ENCODE measurements at regions not wholly inside any gene's neighbourhood (a gene's known extent, or its start where the extent isn't known, plus 50 kb on each side); places are given as distances from the start of the nearest gene placed in this dataset.

- no peak for FAIRE-seq
- Histone ChIP-seq H3K9me3 (ENCODE audit: low read length) (peaks cover 41% of the 10 kb centered on the region), H3K27ac (ENCODE audit: extremely low read length, insufficient read depth, low read length) (no peak overlapping the region), H3K4me2 (ENCODE audit: low read depth, low read length) (no peak overlapping the region), H3K79me2 (ENCODE audit: insufficient read depth, low read length) (no peaks in the 10 kb centered on the region), H3K4me1 (ENCODE audit: insufficient read depth, low read length) (no peaks in the 10 kb centered on the region), H3K4me3 (replicated peaks in 1 of 3; ENCODE audit: insufficient read depth in 1 of 3, low read depth in 2 of 3, low read length in 3 of 3) (no peak overlapping the region), H3K27me3 (ENCODE audit: control insufficient read depth in 1 of 2, insufficient read depth in 2 of 2, low read length in 2 of 2) (no peaks in the 10 kb centered on the region), H3K9ac (ENCODE audit: insufficient read depth, low read depth, low read length) (no peak overlapping the region), H4K20me1 (ENCODE audit: insufficient read depth, low read length) (no peaks in the 10 kb centered on the region), H2AFZ (ENCODE audit: low read length) (no peak overlapping the region), H3K36me3 (replicated peaks in 1 of 2; ENCODE audit: control insufficient read depth in 1 of 2, insufficient read depth in 2 of 2, low read length in 2 of 2) (no peaks in the 10 kb centered on the region)
- ChIA-PET CTCF (ENCODE audit: low intra/inter-chr PET ratio, low total read pairs) (no interaction called here), POLR2A (no interaction called here)
- 0% methylated on average over 4 of the region's 4 CpGs for WGBS (ENCODE audit: low lambda C conversion rate)
- intact Hi-C loops (cut with micrococcal nuclease; ENCODE audit: unreplicated experiment): no loop called here
- no TSS peak for BruUV-seq (replicated peaks)
- ATAC-seq: no peak
- DNase-seq (ENCODE audit: low spot score): no peak
- no peak for TF ChIP-seq ZBTB42 (CRISPR knock-in tag; IDR thresholded peaks at IDR 0.05)
- TF ChIP-seq ZNF562 (CRISPR knock-in tag; IDR thresholded peaks at IDR 0.05; ENCODE audit: borderline replicate concordance): peak; percentile 58; the same call in 1 of the 2 replicates
- in situ Hi-C loops (cut with HindIII; ENCODE audit: extremely low pct_ligation_motif_present, low pct_unique_long_range_greater_than_20kb): no loop called here
Observed at GRCh38 chr3:87615506-87615905, 339.1 kb upstream of the POU1F1 start.

- no peak for FAIRE-seq
- intact Hi-C loops (cut with micrococcal nuclease; ENCODE audit: unreplicated experiment) (no loop called here), in situ Hi-C loops (cut with HindIII; ENCODE audit: extremely low pct_ligation_motif_present, low pct_unique_long_range_greater_than_20kb) (no loop called here)
- ATAC-seq: no peak
- Histone ChIP-seq H4K20me1 (ENCODE audit: insufficient read depth, low read length) (no peaks in the 10 kb centered on the region), H3K27ac (ENCODE audit: extremely low read length, insufficient read depth, low read length) (no peak overlapping the region), H3K9ac (ENCODE audit: insufficient read depth, low read depth, low read length) (no peak overlapping the region), H3K4me2 (ENCODE audit: low read depth, low read length) (no peak overlapping the region), H3K4me3 (replicated peaks in 1 of 3; ENCODE audit: insufficient read depth in 1 of 3, low read depth in 2 of 3, low read length in 3 of 3) (no peak overlapping the region), H3K79me2 (ENCODE audit: insufficient read depth, low read length) (no peaks in the 10 kb centered on the region), H3K4me1 (ENCODE audit: insufficient read depth, low read length) (no peaks in the 10 kb centered on the region), H2AFZ (ENCODE audit: low read length) (no peak overlapping the region), H3K36me3 (replicated peaks in 1 of 2; ENCODE audit: control insufficient read depth in 1 of 2, insufficient read depth in 2 of 2, low read length in 2 of 2) (no peaks in the 10 kb centered on the region), H3K27me3 (ENCODE audit: control insufficient read depth in 1 of 2, insufficient read depth in 2 of 2, low read length in 2 of 2) (no peaks in the 10 kb centered on the region), H3K9me3 (ENCODE audit: low read length) (peaks cover 42% of the 10 kb centered on the region)
- no TSS peak for BruUV-seq (replicated peaks)
- POLR2A ChIA-PET: no interaction called here
- CTCF ChIA-PET (ENCODE audit: low intra/inter-chr PET ratio, low total read pairs): no interaction called here
- WGBS (ENCODE audit: low lambda C conversion rate): 43% methylated on average over 4 of the region's 4 CpGs
- no peak for DNase-seq (ENCODE audit: low spot score)
- TF ChIP-seq ZNF768 (CRISPR knock-in tag; IDR thresholded peaks at IDR 0.05) (no peak), FOXM1 (CRISPR knock-in tag; IDR thresholded peaks at IDR 0.05) (no peak), SCMH1 (CRISPR knock-in tag; IDR thresholded peaks at IDR 0.05; ENCODE audit: borderline replicate concordance) (no peak), ERF (CRISPR knock-in tag; IDR thresholded peaks at IDR 0.05) (no peak), ZNF619 (CRISPR knock-in tag; IDR thresholded peaks at IDR 0.05) (no peak), ISX (CRISPR knock-in tag; conservative IDR thresholded peaks at IDR 0.05) (no peak), HIVEP1 (CRISPR knock-in tag; IDR thresholded peaks at IDR 0.05) (no peak)
Observed at GRCh38 chr3:87614998-87615397, 338.6 kb upstream of the POU1F1 start.

Data from HepG2 (cell line).